ENCODE measurements at regions not wholly inside any gene's neighbourhood (a gene's known extent, or its start where the extent isn't known, plus 50 kb on each side); places are given as distances from the start of the nearest gene placed in this dataset.
"Not testable (repeated sequence)": the region's sequence is repeated elsewhere in the genome, so short reads cannot be mapped to it uniquely, and the experiment has no call there.

- DNase-seq = no peak
These were observed 547.5 kb downstream of the TBC1D22A start for GRCh38 chr22:47309946-47310345.

GRCh38 chr22:47309476-47309875, 547.0 kb downstream of the TBC1D22A start:
- DNase-seq = no peak

- DNase-seq = no peak
These were observed 546.4 kb downstream of the TBC1D22A start for GRCh38 chr22:47308886-47309285.

GRCh38 chr22:47307822-47308221, 545.4 kb downstream of the TBC1D22A start:
- no peak for DNase-seq

GRCh38 chr22:47307326-47307725, 544.9 kb downstream of the TBC1D22A start:
- DNase-seq = no peak

DNA sequence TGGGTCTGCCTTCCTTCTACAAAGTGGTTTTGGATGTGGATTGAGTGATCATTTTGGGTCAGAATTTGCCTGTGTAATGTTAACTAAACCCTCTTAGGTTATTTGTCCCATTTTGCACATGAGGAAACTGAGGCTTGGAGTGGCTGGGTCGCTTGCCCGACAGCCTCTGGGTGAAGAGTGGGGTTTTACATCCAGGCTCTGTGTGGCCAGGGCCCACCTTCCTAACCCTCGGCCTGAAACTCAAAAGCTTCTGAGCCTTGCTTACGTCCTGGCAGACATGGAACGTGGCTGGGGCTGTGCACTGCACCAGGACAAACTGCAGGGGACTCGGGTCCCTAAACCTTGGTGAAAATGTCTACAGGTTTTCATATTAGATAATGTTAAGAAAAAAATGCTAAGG, 542.4 kb downstream of the TBC1D22A start:
- no peak for DNase-seq

- no peak for DNase-seq
These were observed 541.9 kb downstream of the TBC1D22A start for GRCh38 chr22:47304191-47304831.

DNA sequence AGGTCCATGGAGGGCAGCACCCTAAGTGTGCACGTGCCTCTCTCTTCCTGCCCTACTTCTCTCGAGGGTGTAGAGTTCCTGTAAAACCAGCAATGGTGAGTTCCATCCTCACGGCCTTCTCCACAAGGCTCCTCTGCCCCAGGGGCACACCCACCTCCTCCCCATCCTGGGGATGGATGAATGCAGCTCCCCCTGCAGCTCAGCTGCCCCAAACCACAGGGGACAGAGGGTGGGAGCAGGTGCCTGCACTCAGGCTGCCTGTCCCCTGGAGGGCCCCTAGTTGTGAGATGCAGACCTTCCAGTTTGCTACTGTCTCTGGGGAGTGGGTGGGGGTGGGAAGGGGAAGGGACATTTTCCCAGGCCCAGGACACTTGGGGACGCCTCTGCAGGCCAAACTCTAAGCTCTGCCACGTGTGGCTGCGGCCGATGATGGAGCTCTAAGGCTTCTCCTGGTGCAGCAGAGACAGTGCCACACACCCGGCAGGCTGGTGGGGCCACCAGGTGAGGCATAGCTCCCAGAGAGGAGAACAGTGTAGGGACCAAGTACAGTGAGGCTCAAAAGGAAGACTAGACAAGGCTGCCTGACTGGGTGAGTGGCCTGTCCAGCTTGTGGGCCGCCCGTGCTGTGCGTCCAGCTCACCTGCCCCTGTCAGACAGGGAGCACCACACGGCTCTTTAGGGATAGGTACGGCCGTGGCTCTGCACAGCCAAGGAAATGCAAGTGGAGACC, 540.9 kb downstream of the TBC1D22A start:
- DNase-seq = no peak

DNA sequence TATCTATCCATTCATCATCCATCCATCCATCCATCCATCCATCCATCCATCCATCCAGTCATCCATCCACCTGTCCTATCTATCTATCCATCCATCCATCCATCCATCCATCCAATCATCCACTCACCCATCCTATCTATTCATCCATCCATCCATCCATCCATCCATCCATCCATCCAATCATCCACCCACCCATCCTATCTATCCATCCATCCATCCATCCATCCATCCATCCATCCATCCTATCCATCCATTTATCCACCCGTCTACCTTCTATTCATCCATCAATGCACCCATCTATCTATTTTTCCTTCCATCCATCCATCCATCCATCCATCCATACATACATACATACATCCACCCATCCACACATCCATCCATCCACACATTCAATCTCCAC, 540.1 kb downstream of the TBC1D22A start:
- DNase-seq = not testable (repeated sequence)

GRCh38 chr22:47301820-47302475, 539.5 kb downstream of the TBC1D22A start:
- DNase-seq = no peak

GRCh38 chr22:47300698-47301405, 538.4 kb downstream of the TBC1D22A start:
- no peak for DNase-seq

DNA sequence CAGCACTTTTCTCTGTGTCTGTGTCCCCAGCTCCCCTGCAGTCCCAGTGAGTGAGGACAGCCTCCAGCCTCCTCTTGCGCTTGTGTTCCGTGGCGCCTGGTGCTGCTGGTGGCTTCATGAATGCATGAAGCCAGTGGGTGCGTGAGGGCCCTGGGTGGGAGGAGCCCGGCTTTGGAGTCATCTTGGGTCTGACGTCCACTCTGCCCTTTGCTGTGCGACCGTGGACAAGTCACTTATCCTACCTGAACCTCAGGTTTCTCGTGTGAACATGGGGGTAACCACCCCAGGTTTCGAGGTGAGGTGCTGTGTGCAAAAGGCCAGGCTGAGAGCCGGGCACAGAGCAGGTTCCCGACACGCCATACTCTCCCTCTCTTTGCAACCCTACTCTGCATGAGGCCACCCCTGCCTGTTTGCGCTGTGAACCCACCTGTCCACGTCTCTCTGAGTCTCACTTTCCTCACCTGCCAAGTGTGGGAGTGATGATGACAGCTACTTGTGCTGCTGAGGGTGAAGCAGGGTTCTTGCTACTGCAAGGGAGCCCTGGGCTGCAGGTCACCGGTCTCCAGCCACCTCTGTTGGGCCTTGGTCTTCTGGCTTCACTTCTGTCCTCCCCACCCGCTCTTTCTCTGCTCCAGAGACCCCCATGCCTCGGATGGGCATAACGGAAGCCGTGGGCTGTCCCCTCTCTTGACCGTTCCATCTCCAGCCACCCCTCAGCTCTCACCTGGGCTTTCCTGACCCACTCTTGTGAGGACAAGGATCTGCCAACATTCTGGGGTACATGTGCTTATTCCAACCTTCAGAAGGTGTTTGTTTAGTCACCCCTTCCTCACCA, 537.6 kb downstream of the TBC1D22A start:
- DNase-seq = no peak

GRCh38 chr22:47299211-47299862, 536.9 kb downstream of the TBC1D22A start:
- DNase-seq = no peak

DNA sequence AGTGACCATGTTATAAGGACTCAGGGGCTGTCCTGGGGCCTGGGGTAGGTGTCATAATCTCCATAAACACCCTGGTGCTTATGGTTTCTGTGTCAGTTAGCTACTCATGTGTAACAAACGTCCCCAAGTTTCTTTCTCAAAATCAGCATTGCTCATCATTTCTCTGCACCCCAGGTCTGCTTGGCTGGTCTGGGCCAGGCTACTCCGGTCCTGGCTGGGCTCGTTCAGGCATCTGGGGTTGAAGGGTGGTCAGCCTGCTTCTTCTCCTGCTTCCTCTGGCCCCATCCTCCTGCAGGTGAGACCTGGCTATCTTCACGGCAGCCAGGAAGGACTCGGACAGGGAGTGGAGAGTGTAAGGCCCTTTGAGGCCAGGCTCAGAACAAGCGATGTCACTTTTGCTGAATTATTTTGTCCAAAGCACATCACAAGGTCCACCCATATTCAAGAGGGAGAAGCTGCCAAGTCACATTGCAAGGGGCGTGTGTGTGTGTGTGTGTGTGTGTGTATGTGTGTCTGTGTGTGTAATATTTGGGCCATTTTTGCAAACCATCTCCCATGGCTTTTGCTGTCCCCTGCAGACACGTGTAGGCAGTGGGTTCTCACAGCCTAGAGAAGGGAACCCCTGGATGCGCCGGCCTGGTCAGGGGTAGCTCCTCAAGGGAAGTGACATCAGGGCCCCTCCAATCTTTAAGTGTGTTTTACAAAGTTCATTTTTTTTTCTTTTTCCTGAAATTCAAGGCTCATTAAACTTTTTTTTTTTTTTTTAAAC, 535.8 kb downstream of the TBC1D22A start:
- DNase-seq = no peak

- no peak for DNase-seq
These were observed 535.0 kb downstream of the TBC1D22A start for GRCh38 chr22:47297261-47298016.

DNA sequence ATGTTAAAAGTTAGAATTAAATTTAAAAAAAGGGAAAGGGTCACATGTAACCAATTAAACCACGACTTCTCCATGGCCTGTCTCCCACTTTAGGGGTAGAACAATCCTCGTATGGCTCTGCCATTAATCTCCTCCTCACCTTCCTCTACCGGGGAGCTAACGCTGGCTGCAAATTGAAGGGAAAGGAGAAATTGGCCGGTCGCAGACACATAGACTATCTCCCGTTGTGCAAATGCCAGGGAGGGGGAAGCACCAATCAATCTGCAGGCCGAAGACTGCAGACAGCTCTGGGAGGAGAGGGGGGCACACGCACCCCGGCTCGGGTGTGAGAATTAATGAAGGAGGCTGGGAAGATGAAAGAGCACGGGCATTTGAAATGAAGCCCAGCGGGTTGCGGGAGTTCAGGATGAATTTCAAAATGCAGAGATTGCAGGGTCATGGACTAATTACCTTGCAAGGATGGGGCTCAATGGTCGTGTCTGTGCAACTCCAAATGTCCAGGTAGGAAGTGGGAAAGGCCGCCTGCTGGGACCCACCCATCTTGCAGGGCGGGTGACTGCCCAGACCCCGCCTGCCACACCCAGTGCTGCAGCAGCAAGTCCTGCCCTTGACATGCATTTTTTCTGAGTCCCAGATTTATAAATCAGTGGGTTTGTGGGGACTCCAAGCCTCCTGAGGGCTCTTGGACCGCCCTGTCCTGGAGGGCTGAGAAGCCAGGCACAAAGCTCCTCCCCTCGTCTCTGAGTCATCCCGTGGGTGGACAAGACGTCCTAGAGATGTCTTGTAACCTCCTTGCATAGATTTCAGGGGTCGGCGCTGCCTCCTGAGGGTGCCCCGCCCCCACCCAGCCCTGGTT, 534.2 kb downstream of the TBC1D22A start:
- DNase-seq = no peak

DNA sequence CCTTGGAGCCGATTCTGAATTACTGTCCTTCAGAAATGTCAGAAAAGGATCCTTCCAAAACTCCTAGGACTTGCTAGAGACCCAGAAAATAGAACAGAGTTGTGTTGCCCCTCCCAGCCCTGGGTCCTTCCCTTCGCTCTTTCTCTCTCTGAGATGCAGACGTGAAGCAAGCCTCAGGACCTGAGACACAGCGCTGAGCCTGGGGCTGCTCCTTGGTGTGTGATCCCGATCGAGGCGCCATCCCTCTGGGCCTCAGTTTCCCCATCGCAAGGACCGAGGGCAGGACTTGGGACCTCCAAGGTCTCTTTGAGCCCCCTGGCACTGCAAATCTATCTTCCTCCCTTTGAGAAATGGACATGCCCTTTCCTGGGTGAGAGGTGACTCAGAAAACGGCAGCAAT, 533.5 kb downstream of the TBC1D22A start:
- no peak for DNase-seq

DNA sequence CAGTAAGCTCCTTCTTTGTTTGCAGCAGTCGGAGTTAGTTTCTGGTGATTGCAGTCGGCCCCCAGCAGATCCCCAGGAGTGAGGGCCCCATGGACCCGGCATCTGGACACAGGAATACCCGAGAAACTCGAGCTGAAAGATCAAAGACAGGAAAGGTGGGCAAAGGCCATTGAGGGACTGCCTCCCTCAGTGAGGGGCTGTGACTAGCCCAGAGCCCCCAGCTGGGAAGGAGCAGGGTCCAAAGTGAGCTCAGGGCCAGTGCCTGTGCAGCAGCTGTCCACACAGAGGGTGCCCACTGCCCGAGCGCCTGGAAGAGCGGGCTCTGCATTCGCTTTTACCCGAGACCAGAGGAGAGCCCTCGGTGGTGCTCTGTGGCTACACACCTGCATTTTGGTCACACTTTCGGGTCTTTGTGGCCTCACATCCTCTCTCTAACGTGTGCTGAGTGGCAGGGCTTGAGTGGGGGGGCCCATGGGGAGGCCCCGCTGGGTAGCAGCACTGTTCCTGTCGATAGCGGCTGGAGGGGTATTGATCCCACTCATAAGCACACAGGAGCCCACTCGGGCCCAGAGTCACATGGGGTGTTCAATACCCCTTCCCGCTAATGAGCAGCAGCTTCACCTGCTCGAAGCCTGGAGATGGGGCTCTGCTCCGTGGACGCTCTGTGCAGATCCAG, 532.9 kb downstream of the TBC1D22A start:
- DNase-seq = no peak

GRCh38 chr22:47294576-47294975, 532.1 kb downstream of the TBC1D22A start:
- DNase-seq = no peak
